ENCODE measurements at regions not wholly inside any gene's neighbourhood (a gene's known extent, or its start where the extent isn't known, plus 50 kb on each side); places are given as distances from the start of the nearest gene placed in this dataset.
"Not testable (repeated sequence)": the region's sequence is repeated elsewhere in the genome, so short reads cannot be mapped to it uniquely, and the experiment has no call there.

- DNase-seq = no peak
Observed at GRCh38 chr4:188767496-188767895, 628.3 kb downstream of the TRIML1 start.

GRCh38 chr4:188778905-188779304 lies 639.7 kb downstream of the TRIML1 start:
- no peak for DNase-seq

GRCh38 chr4:188779581-188779980 lies 640.3 kb downstream of the TRIML1 start:
- no peak for DNase-seq

GRCh38 chr4:188780028-188780427 lies 640.8 kb downstream of the TRIML1 start:
- DNase-seq = no peak

- no peak for DNase-seq
Observed at GRCh38 chr4:188780686-188781085, 641.4 kb downstream of the TRIML1 start.

- DNase-seq = no peak
Observed at GRCh38 chr4:188781655-188782054, 642.4 kb downstream of the TRIML1 start.

- DNase-seq = no peak
Observed at GRCh38 chr4:188783175-188783574, 643.9 kb downstream of the TRIML1 start.

GRCh38 chr4:188783606-188784160 lies 644.4 kb downstream of the TRIML1 start:
- no peak for DNase-seq

GRCh38 chr4:188796600-188796999 lies 657.4 kb downstream of the TRIML1 start:
- not testable (repeated sequence) for DNase-seq

GRCh38 chr4:188797011-188797410 lies 657.8 kb downstream of the TRIML1 start:
- not testable (repeated sequence) for DNase-seq

- no peak for DNase-seq
Observed at GRCh38 chr4:188804861-188805260, 665.6 kb downstream of the TRIML1 start.

- no peak for DNase-seq
Observed at GRCh38 chr4:188811121-188811520, 671.9 kb downstream of the TRIML1 start.

- DNase-seq = no peak
Observed at GRCh38 chr4:188812644-188813043, 673.4 kb downstream of the TRIML1 start.

- no peak for DNase-seq
Observed at GRCh38 chr4:188818300-188818699, 679.1 kb downstream of the TRIML1 start.

- DNase-seq = no peak
Observed at GRCh38 chr4:188819233-188819632, 680.0 kb downstream of the TRIML1 start.

- DNase-seq = no peak
Observed at GRCh38 chr4:188821500-188821899, 682.3 kb downstream of the TRIML1 start.

- no peak for DNase-seq
Observed at GRCh38 chr4:188822698-188823097, 683.5 kb downstream of the TRIML1 start.

GRCh38 chr4:188824553-188824952 lies 685.3 kb downstream of the TRIML1 start:
- DNase-seq = no peak

GRCh38 chr4:188826393-188826792 lies 687.2 kb downstream of the TRIML1 start:
- no peak for DNase-seq

- no peak for DNase-seq
Observed at GRCh38 chr4:188839704-188840103, 700.5 kb downstream of the TRIML1 start.

- no peak for DNase-seq
Observed at GRCh38 chr4:188841523-188841922, 702.3 kb downstream of the TRIML1 start.

GRCh38 chr4:188854436-188854835 lies 715.2 kb downstream of the TRIML1 start:
- DNase-seq = no peak

GRCh38 chr4:188858696-188859095 lies 719.5 kb downstream of the TRIML1 start:
- no peak for DNase-seq

- no peak for DNase-seq
Observed at GRCh38 chr4:188864741-188865140, 725.5 kb downstream of the TRIML1 start.

- DNase-seq = no peak
Observed at GRCh38 chr4:188867796-188868195, 728.6 kb downstream of the TRIML1 start.

GRCh38 chr4:188869581-188869980 lies 730.3 kb downstream of the TRIML1 start:
- DNase-seq = no peak

Measured in GF-D8 (cell line).